ENCODE measurements at regions not wholly inside any gene's neighbourhood (a gene's known extent, or its start where the extent isn't known, plus 50 kb on each side); places are given as distances from the start of the nearest gene placed in this dataset.
"Not testable (repeated sequence)": the region's sequence is repeated elsewhere in the genome, so short reads cannot be mapped to it uniquely, and the experiment has no call there.

DNA sequence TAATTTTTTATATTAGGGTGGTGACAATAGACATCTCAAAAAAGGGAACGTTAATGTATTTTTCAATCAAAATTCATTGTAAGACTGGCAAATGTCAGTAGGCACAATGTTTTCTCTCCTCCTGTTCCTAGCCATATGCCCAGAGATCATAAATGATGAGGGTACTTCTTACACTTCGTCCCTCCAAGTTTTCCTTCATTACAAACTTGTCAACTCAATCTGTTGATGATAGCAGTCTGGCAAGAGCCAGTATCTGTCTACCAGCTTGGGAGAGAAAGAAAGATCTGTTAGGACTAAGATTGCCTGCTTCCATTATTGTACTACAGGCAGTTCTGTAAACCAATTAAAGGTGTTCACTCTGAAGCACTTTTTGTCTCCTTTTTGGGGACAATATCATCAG is 130.9 kb upstream of the DAAM1 start:
- DNase-seq: no peak
- Histone ChIP-seq H3K9me3 (no peaks in the 10 kb centered on the region), H3K4me1 (ENCODE audit: low read depth) (no peaks in the 10 kb centered on the region), H3K4me3 (no peak overlapping the region), H3K36me3 (ENCODE audit: low read depth) (no peaks in the 10 kb centered on the region)
- ATAC-seq: no peak
- intact Hi-C loops (cut with DNase I, micrococcal nuclease): loop anchor here in 1 of 2 donors (10.0 kb wide), 2 partner anchors 423 to 553 kb away; partner anchors contain the start of gene DACT1
- TF ChIP-seq, protein P1, sequence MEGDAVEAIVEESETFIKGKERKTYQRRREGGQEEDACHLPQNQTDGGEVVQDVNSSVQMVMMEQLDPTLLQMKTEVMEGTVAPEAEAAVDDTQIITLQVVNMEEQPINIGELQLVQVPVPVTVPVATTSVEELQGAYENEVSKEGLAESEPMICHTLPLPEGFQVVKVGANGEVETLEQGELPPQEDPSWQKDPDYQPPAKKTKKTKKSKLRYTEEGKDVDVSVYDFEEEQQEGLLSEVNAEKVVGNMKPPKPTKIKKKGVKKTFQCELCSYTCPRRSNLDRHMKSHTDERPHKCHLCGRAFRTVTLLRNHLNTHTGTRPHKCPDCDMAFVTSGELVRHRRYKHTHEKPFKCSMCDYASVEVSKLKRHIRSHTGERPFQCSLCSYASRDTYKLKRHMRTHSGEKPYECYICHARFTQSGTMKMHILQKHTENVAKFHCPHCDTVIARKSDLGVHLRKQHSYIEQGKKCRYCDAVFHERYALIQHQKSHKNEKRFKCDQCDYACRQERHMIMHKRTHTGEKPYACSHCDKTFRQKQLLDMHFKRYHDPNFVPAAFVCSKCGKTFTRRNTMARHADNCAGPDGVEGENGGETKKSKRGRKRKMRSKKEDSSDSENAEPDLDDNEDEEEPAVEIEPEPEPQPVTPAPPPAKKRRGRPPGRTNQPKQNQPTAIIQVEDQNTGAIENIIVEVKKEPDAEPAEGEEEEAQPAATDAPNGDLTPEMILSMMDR (IDR thresholded peaks at IDR 0.05): no peak

DNA sequence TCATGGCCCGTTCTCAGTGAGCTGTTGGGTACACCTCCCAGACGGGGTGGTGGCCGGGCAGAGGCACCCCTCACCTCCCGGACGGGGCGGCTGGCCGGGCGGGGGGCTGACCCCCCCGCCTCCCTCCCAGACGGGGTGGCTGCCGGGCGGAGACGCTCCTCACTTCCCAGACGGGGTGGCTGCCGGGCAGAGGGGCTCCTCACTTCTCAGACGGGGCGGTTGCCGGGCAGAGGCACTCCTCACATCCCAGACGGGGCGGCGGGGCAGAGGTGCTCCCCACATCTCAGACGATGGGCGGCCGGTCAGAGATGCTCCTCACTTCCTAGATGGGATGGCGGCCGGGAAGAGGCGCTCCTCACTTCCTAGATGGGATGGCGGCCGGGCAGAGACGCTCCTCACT is 129.7 kb upstream of the DAAM1 start:
- intact Hi-C loops (cut with DNase I, micrococcal nuclease): loop anchor here in 1 of 2 donors (10.0 kb wide), 2 partner anchors 424 to 554 kb away; partner anchors contain the start of gene DACT1
- H3K9me3 ChIP-seq; DNase-seq; H3K36me3 ChIP-seq (ENCODE audit: low read depth); ATAC-seq; H3K4me1 ChIP-seq (ENCODE audit: low read depth); H3K4me3 ChIP-seq: not testable (repeated sequence)

DNA sequence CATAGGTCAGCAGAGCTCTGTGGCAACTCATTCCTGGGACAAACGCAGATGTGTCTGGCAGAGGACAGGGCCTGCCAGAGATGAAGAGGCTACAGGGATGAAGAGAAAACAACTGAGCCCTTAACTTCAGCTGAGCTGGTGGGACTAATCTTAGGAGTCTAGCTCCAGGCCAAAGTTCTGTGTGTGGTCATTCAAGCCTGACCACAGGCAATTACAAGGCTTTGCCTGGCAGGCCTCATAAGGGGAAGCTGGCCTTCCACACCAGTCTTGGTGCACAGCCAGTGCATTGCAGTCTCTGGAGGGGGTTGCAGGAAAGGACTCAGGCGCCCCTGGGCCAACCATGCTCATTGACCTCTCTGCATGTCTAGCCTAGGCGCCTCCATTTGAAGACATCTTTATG is 127.6 kb upstream of the DAAM1 start:
- no peaks in the 10 kb centered on the region for H3K36me3 ChIP-seq (ENCODE audit: low read depth)
- H3K4me3 ChIP-seq: no peak overlapping the region
- intact Hi-C loops (cut with DNase I, micrococcal nuclease): no loop called here
- no peaks in the 10 kb centered on the region for H3K4me1 ChIP-seq (ENCODE audit: low read depth)
- ATAC-seq (no peak), DNase-seq (no peak)
- peaks cover 4% of the 10 kb centered on the region for H3K9me3 ChIP-seq
- TF ChIP-seq, protein P1 (IDR thresholded peaks at IDR 0.05): no peak

DNA sequence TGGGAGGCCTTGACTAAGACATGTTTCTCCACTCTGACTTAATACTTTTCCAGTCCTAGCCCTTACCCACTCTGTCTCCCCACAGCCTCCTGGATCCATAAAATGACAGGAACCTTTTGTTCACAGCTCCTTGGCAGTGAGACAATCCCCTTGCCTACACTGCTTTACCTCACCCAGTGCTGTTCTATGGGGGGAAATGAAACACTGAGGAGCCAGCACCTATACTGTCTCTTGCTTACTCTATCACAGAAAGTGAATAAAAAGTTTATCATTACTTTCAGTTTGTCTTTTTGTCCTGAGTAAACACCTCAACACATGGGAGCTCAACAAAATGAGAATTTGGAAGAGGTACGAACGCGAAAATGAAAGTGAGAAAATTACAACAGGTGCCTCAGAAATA is 127.2 kb upstream of the DAAM1 start:
- DNase-seq (no peak), ATAC-seq (no peak)
- H3K9me3 ChIP-seq: peaks cover 4% of the 10 kb centered on the region
- intact Hi-C loops (cut with DNase I, micrococcal nuclease): no loop called here
- H3K4me1 ChIP-seq (ENCODE audit: low read depth): no peaks in the 10 kb centered on the region
- H3K4me3 ChIP-seq: no peak overlapping the region
- TF ChIP-seq, protein P1 (IDR thresholded peaks at IDR 0.05): no peak
- no peaks in the 10 kb centered on the region for H3K36me3 ChIP-seq (ENCODE audit: low read depth)

DNA sequence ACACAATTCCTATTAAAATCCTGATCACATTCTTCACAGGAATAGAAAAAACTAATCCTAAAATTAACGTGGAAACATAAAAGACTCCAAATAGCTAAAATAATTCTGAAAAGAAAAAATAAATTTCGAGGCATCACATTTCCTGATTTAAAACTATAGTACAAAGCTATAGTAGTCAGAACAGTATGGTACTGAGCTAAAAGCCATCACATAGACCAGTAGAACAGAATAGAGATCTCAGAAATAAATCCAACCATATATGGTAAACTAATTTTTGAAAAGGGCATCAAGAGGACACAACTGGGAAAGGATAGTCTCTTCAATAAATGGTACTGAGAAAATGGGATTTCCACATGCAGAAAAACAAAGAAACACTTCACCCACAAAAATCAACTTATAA is 125.2 kb upstream of the DAAM1 start:
- no peak for DNase-seq
- H3K36me3 ChIP-seq (ENCODE audit: low read depth): no peaks in the 10 kb centered on the region
- H3K4me1 ChIP-seq (ENCODE audit: low read depth): no peaks in the 10 kb centered on the region
- TF ChIP-seq, protein P1 (IDR thresholded peaks at IDR 0.05): no peak
- ATAC-seq: no peak
- no peak overlapping the region for H3K4me3 ChIP-seq
- H3K9me3 ChIP-seq: peaks cover 4% of the 10 kb centered on the region
- intact Hi-C loops (cut with DNase I, micrococcal nuclease): no loop called here

DNA sequence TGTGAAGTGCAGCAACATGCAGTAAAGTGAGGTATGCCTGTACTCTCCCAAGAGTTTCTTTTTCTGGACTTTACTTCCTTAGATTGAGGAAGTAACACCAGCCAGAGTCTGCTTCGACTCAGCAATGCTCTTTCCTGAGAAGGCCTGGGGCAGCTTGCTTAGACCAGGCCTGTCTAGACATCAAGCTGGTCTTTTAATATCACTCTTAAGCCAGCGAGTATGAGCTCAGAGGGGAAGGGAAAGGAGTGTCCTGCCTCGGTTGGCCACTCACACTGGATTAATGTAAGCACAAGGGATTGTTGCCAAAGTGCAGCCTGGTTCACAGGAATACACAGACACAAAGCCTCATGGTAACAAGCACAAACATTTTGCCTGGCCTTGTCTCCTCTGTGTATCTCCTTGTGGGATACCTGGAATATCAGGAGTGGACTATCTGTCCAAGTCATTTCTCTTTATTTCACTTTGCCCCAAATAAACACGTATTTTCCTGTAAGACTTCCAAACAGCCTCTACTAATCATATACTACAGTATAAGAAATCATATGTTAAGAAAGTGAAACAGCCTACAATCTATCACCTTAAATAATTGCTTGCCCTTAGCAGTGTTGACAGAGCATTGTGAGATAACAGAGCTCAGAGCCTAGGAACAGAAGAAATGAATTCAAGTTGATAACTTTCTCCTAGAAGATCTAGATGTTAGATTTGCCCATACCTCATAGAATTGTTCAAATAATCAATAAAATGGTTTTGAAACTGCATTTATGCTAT is 121.2 kb upstream of the DAAM1 start:
- peak in 1 of 3 donors; percentile 32 for DNase-seq
- intact Hi-C loops (cut with DNase I, micrococcal nuclease): no loop called here

More for the DNA sequence above, 121.2 kb upstream of the DAAM1 start:
- no peaks in the 10 kb centered on the region for H3K36me3 ChIP-seq (ENCODE audit: low read depth)
- H3K4me1 ChIP-seq (ENCODE audit: low read depth): no peaks in the 10 kb centered on the region
- no peak overlapping the region for H3K4me3 ChIP-seq
- TF ChIP-seq, protein P1 (IDR thresholded peaks at IDR 0.05): no peak
- ATAC-seq: peak; percentile 96
- peaks cover 4% of the 10 kb centered on the region for H3K9me3 ChIP-seq

Measured in mucosa of descending colon (tissue), 3 donors.